OCI-LY7 (cell line): ENCODE measurements at regions not wholly inside any gene's neighbourhood (a gene's known extent, or its start where the extent isn't known, plus 50 kb on each side); places are given as distances from the start of the nearest gene placed in this dataset.
A peak's percentile ranks its signal among the peaks of the same experiment; 100 is the strongest.
"Not testable (repeated sequence)": the region's sequence is repeated elsewhere in the genome, so short reads cannot be mapped to it uniquely, and the experiment has no call there.

ENCODE experiments used
- BruUV-seq: library from RNA; stranded (reverse); fragments of 400-500 nt; replicated peaks from 2 replicates; lab custom pipeline; 2021; lab: Mats Ljungman, UMichigan
- CTCF ChIA-PET: fragments of 300-600 bp; sonication (Branson Sonifier 250); formaldehyde crosslinking; loops from one replicate; lab custom pipeline; 2022; ENCODE audit warnings: antibody characterized with exemption; ENCODE audit not compliant: unreplicated experiment; lab: Charles Lee
- POLR2A ChIA-PET: fragments of 300-600 bp; sonication (Branson Sonifier 250); formaldehyde crosslinking; loops from one replicate; lab custom pipeline; 2022; ENCODE audit warnings: antibody characterized with exemption; lab: Charles Lee
- DNase-seq: peaks from one replicate; pipeline ENCODE4 v3.0.0-alpha.2; 2015; ENCODE audit warnings: low spot score
- H2AFZ ChIP-seq: fragments of 200-600 bp; sonication (generic), shearing (Covaris generic); 2 replicates; pipeline ENCODE4 v1.6.1; 2014; ENCODE audit warnings: mild to moderate bottlenecking, antibody characterized with exemption, low read length, moderate library complexity
- H3K27ac ChIP-seq: fragments of 200-600 bp; sonication (generic); 2 replicates; pipeline ENCODE4 v1.5.1; 2014; ENCODE audit warnings: mixed run types, low read depth, mild to moderate bottlenecking, moderate library complexity, low read length, inconsistent platforms; ENCODE audit not compliant: poor library complexity, severe bottlenecking
- H3K36me3 ChIP-seq: fragments of 200-600 bp; sonication (generic); 2 replicates; pipeline ENCODE4 v1.6.1; 2014; ENCODE audit warnings: mild to moderate bottlenecking, antibody characterized with exemption, low read length, moderate library complexity, mixed read lengths; ENCODE audit not compliant: insufficient read depth
- H3K4me1 ChIP-seq: fragments of 200-600 bp; sonication (generic); 2 replicates; pipeline ENCODE4 v1.5.1; 2014; ENCODE audit warnings: mild to moderate bottlenecking, low read length; ENCODE audit not compliant: insufficient read depth, poor library complexity, severe bottlenecking
- H3K4me2 ChIP-seq: fragments of 200-600 bp; sonication (generic); 2 replicates; pipeline ENCODE4 v1.6.1; 2014; ENCODE audit warnings: mild to moderate bottlenecking, low read length
- H3K4me3 ChIP-seq: fragments of 200-600 bp; sonication (generic); 2 replicates; pipeline ENCODE4 v1.5.1; 2014; ENCODE audit warnings: mild to moderate bottlenecking, low read depth, low read length; ENCODE audit not compliant: poor library complexity, severe bottlenecking
- H3K79me2 ChIP-seq: fragments of 200-600 bp; sonication (generic); 2 replicates; pipeline ENCODE4 v1.6.1; 2016; ENCODE audit warnings: low read depth, mild to moderate bottlenecking, low read length, moderate library complexity, mixed read lengths; ENCODE audit not compliant: insufficient read depth
- H3K9me2 ChIP-seq: fragments of 200-600 bp; sonication (generic); 2 replicates; pipeline ENCODE4 v1.6.1; 2016; ENCODE audit warnings: mild to moderate bottlenecking, low read length, mixed read lengths; ENCODE audit not compliant: insufficient read depth
- H3K9me3 ChIP-seq: fragments of 200-600 bp; sonication (generic); 2 replicates; pipeline ENCODE4 v1.6.1; 2014; ENCODE audit warnings: mild to moderate bottlenecking, mixed run types, low read length, mixed read lengths
- H4K20me1 ChIP-seq: fragments of 200-600 bp; sonication (generic); 2 replicates; pipeline ENCODE4 v1.6.1; 2014; ENCODE audit warnings: mild to moderate bottlenecking, antibody characterized with exemption, low read length, moderate library complexity, mixed read lengths; ENCODE audit not compliant: insufficient read depth
- intact Hi-C: fragments of 100-400 bp; cut with micrococcal nuclease; formaldehyde crosslinking; loops from one replicate; pipeline ENCODE4 v1.10.0; 2022; ENCODE audit not compliant: unreplicated experiment

GRCh38 chr16:21517263-21517662, 82.1 kb upstream of the METTL9 start:
- Histone ChIP-seq H3K36me3 (peaks cover 48% of the 10 kb centered on the region), H3K4me3 (peak overlapping the region; percentile 61), H3K4me2 (peak overlapping the region; percentile 82), H4K20me1 (peaks cover 26% of the 10 kb centered on the region), H3K4me1 (peaks cover 53% of the 10 kb centered on the region), H3K27ac (peak overlapping the region; percentile 89), H3K79me2 (peaks cover 65% of the 10 kb centered on the region)
- CTCF ChIA-PET, intact Hi-C loops, H3K9me2 ChIP-seq, POLR2A ChIA-PET, H2AFZ ChIP-seq, BruUV-seq, H3K9me3 ChIP-seq: not testable (repeated sequence)
- peak; percentile 86 for DNase-seq

GRCh38 chr16:21519361-21520133, 79.8 kb upstream of the METTL9 start:
- peaks cover 16% of the 10 kb centered on the region; the same call in 1 of the 2 replicates for H4K20me1 ChIP-seq
- not testable (repeated sequence) for H3K9me3 ChIP-seq, DNase-seq, H2AFZ ChIP-seq, H3K9me2 ChIP-seq
- intact Hi-C loops, result loop anchor here (1.0 kb wide), 1 partner anchor 35 kb away; no protein-coding TSS in a partner anchor
- H3K4me3 ChIP-seq, result peak overlapping the region; percentile 74
- H3K79me2 ChIP-seq, result peaks cover 43% of the 10 kb centered on the region
- POLR2A ChIA-PET, result interaction anchor here (1.2 to 1.3 kb wide), 2 partner anchors 39 to 127 kb away, joined by 3 to 8 read pairs; no protein-coding TSS in a partner anchor
- CTCF ChIA-PET, result interaction anchor here (0.8 kb wide), 1 partner anchor 125 kb away, joined by 3 read pairs; no protein-coding TSS in a partner anchor
- H3K4me1 ChIP-seq, result peaks cover 30% of the 10 kb centered on the region
- H3K4me2 ChIP-seq, result peak overlapping the region; percentile 65
- peaks cover 25% of the 10 kb centered on the region for H3K36me3 ChIP-seq
- peak overlapping the region; percentile 89 for H3K27ac ChIP-seq
- TSS peak; percentile 57 for BruUV-seq

DNA sequence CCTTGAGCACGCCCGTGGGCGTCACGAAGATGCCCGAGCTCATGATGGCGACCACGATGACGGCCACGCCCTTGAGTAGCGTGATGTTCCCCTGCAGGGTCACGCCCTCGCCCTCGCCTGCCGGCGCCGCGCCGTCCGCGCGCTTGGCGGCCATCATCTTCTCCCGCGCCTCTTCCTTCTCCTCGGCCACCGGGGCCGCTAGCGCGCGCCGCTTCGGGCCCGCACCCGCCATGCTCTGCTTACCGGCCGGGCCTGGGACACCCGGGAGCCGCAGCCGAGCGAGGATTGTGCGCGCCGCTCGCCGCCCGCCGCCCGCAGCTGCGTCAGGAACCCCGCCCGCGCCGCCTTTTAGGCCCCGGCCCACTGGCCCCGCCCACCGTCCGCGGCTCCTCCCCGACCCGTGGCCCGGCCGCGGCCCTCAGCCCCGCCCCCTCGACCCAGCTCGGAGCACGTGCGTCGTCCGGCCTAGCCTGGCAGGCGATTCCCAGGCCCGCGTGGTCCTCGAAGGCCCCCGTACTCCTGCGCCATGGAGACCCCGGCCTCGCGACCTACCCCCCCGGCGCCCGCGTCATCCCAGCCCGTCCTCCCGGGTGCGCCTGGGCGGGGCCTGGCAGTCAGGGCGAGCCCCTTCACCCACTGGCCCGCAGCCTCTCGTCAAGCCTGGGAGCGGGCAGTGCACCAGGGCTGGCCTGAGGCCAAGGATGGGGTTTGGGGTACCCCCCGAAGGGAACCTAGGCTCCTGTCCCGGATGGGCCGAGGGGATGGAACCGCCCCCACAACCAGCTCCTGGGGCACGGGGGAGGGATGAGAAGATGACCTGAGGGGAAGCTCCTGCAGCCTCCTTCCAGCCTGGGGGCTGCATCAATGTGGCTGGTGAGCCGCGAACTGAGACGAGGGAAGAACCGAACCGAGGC, 79.0 kb upstream of the METTL9 start:
- intact Hi-C loops, result loop anchor here (1.0 kb wide), 1 partner anchor 34 kb away; no protein-coding TSS in a partner anchor
- CTCF ChIA-PET, result interaction anchor here (0.8 kb wide), 1 partner anchor 124 kb away, joined by 3 read pairs; no protein-coding TSS in a partner anchor

GRCh38 chr16:21521048-21521389, 78.4 kb upstream of the METTL9 start:
- H3K4me2 ChIP-seq, result peak overlapping the region; percentile 37; the same call in 1 of the 2 replicates
- H2AFZ ChIP-seq, H3K9me2 ChIP-seq, H3K9me3 ChIP-seq, H4K20me1 ChIP-seq, H3K4me3 ChIP-seq, BruUV-seq, intact Hi-C loops, H3K27ac ChIP-seq, CTCF ChIA-PET, DNase-seq, POLR2A ChIA-PET: not testable (repeated sequence)
- peaks cover 28% of the 10 kb centered on the region for H3K79me2 ChIP-seq
- peaks cover 19% of the 10 kb centered on the region for H3K4me1 ChIP-seq
- H3K36me3 ChIP-seq, result peaks cover 13% of the 10 kb centered on the region

More for the DNA sequence above, 79.0 kb upstream of the METTL9 start:
- H3K9me2 ChIP-seq, BruUV-seq, H3K9me3 ChIP-seq: not testable (repeated sequence)
- Histone ChIP-seq H3K4me2 (peak overlapping the region; percentile 52; the same call in 1 of the 2 replicates), H3K27ac (peak overlapping the region; percentile 54), H2AFZ (peak overlapping the region; percentile 25; the same call in 1 of the 2 replicates), H3K79me2 (peaks cover 34% of the 10 kb centered on the region), H3K4me3 (peak overlapping the region; percentile 74), H4K20me1 (peaks cover 11% of the 10 kb centered on the region; the same call in 1 of the 2 replicates), H3K4me1 (peaks cover 23% of the 10 kb centered on the region), H3K36me3 (peaks cover 19% of the 10 kb centered on the region)
- POLR2A ChIA-PET, result interaction anchor here (1.2 to 1.3 kb wide), 2 partner anchors 38 to 126 kb away, joined by 3 to 8 read pairs; no protein-coding TSS in a partner anchor
- peak; percentile 97 for DNase-seq

GRCh38 chr16:21521390-21522143, 77.8 kb upstream of the METTL9 start:
- H3K4me2 ChIP-seq, H4K20me1 ChIP-seq, H3K9me2 ChIP-seq, POLR2A ChIA-PET, H3K9me3 ChIP-seq, intact Hi-C loops, CTCF ChIA-PET, H3K27ac ChIP-seq, H3K4me3 ChIP-seq, BruUV-seq, DNase-seq, H2AFZ ChIP-seq: not testable (repeated sequence)
- Histone ChIP-seq H3K79me2 (peaks cover 22% of the 10 kb centered on the region), H3K36me3 (peaks cover 10% of the 10 kb centered on the region), H3K4me1 (peaks cover 20% of the 10 kb centered on the region)
